HG03025 (cell line): ENCODE measurements at regions not wholly inside any gene's neighbourhood (a gene's known extent, or its start where the extent isn't known, plus 50 kb on each side); places are given as distances from the start of the nearest gene placed in this dataset.
"Not testable (repeated sequence)": the region's sequence is repeated elsewhere in the genome, so short reads cannot be mapped to it uniquely, and the experiment has no call there.

ENCODE experiments used
- ATAC-seq: cut with Tn5 transposase; IDR thresholded peaks from one replicate; pipeline ENCODE4 v1.9.1; 2021; ENCODE audit warnings: mild to moderate bottlenecking, moderate library complexity; ENCODE audit not compliant: unreplicated experiment, low FRiP score

DNA sequence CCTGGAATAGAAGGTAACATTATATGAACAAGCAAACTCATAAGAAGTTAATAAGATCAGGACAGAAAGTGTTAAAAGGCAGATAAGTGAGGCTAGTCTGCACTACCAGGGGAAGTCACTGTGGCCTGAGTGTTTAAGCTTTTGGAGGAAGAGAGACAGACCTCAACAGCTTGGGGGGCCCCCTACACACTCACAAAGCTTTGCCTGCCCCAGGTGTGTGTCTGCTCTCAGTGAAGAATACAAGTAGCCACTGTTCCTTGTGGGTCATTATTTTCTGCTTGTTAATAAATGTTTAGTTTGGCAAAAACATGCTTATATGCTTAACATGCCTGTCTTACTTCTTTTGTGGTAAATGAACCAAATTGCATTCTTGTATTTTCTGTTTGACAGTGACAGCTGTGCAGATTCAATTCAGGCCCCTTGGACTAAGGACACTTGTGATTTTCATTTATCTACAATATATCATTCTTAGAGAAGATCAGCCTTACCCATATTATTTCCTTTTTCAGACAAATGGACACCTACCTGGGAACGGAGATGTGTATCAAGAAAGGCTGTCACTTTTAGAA, 50.7 kb upstream of the C12orf71 start:
- no peak for ATAC-seq

DNA sequence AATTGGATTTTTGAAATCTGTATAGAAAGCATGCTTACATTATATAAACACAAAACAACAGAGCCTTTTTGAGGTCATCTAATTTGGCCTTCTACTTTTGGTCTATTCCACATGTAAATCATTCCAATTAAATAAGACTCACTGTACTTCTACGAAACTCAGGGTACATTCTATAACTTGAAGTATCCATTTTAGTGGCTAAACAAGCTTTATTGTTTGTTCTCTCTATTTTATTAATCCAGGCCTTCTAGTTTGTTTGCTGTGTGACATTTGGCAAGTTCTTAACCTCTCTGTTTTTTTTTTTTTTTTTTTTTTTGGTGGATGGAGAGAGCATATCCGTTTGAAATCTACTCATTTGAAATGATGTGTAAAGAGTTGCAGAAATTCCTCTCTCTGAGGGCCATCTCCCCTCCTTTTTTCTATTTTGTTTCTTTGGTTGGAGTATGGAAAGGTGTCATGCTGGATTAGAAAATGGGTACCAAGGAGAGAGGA, 58.1 kb upstream of the C12orf71 start:
- ATAC-seq, result no peak

DNA sequence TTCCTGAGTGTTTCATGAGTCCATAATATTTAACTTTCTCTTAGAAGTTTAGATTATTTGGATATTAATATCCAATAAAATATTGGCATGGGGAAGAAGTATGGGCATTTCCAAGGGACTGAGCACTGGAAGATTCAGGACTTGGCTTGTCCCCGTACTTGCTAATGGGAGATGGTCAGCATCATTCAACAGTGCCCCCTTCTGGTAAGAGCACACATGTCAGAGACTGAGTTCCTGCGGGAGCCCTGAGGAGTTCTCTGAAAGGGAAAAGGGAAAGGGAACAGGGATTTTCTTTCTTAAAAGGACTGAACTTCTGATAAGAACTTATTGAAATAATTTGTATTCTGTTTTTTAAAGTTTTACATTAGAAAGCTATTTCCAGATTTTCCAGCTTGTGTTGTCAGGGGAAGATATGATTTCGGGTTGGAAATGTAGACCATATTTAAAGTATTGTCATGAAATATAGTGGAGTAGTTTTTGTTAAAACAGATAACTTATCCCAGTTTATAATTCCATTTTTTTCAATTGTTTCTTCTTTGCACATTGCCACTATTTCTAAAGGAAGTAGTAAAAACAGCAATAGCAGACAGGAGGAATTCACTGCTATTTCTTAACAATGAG, 59.8 kb upstream of the C12orf71 start:
- no peak for ATAC-seq

- ATAC-seq, result no peak
Measured at GRCh38 chr12:27143256-27144069, 61.1 kb upstream of the C12orf71 start.

DNA sequence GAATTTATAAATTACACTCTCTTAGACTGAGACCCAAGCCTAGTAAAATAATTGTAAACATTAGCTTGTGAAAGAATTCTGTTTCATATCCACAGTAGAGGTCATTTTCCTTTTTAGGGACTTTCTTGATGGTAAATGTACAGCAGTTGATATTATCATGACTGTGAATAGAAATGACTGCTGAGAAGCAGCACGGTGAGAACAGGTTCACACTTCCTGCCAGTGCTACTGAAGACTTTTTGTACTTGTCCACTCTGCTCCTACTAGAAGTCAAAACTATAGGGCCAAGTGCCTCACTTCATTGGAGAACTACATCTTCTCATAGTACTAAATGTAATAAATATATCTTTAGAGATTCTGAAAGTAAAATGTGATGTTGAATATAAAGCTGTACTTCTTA, 63.3 kb upstream of the C12orf71 start:
- not testable (repeated sequence) for ATAC-seq

- no peak for ATAC-seq
Measured at GRCh38 chr12:27148373-27148772, 66.0 kb upstream of the C12orf71 start.

DNA sequence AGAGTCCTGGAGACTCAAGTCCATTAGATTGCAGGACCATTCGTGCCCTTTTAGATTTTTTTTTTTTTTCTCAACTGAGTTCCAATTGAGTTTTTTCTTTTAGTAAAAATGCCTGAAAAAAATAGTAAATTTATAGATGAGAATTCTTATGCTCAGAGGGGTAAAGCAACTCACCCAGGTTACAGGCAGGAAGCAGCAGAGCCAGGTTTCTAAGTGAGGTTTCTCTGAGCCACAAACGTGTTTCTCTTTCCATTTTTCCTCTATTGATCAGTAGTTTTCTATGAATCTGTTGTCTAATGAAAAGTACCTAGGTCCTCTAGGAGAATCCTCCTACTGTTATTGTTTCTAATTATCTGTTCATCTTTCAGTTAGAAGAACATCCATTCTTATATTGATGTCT, 66.4 kb upstream of the C12orf71 start:
- ATAC-seq, result no peak

- no peak for ATAC-seq
Measured at GRCh38 chr12:27151479-27151878, 69.1 kb upstream of the C12orf71 start.

GRCh38 chr12:27158297-27158696, 75.9 kb upstream of the C12orf71 start:
- ATAC-seq, result no peak

- peak; percentile 58 for ATAC-seq
Measured at GRCh38 chr12:27161458-27162228, 79.3 kb upstream of the C12orf71 start.

DNA sequence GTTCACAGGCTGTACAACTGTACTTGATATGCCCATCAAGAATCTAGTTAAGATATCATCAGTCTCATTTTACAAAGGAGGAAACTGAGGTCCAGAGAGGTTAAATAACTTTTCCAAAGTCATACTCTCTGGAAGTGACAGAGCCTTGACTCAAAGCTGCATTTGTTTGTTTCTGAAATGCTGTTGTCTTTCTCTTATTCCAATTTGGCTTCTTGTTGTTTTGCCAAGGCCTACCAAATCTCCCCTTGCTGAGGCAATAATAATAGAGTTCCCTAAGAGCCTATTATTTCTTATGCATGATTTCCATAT, 79.8 kb upstream of the C12orf71 start:
- no peak for ATAC-seq

GRCh38 chr12:27163048-27163715, 80.8 kb upstream of the C12orf71 start:
- ATAC-seq, result no peak

DNA sequence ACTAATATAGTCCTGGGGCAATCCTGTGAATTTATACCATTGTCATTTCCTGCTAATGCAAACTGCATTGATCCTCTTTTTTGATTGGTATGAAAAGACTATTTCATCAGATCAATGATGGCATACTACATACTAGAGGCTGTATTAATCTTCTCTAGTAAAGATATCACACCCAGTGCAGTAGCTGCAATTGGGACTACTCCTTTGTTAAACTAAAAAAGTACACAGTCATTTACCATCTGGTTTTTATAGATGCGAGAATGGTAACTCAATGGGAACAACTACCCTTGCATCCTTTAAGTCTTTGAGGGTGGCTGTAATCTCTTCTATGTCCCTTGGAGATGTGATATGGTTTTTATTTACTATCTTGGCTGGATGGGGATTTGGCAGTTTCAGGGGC, 80.2 kb upstream of the STK38L start:
- ATAC-seq, result no peak

DNA sequence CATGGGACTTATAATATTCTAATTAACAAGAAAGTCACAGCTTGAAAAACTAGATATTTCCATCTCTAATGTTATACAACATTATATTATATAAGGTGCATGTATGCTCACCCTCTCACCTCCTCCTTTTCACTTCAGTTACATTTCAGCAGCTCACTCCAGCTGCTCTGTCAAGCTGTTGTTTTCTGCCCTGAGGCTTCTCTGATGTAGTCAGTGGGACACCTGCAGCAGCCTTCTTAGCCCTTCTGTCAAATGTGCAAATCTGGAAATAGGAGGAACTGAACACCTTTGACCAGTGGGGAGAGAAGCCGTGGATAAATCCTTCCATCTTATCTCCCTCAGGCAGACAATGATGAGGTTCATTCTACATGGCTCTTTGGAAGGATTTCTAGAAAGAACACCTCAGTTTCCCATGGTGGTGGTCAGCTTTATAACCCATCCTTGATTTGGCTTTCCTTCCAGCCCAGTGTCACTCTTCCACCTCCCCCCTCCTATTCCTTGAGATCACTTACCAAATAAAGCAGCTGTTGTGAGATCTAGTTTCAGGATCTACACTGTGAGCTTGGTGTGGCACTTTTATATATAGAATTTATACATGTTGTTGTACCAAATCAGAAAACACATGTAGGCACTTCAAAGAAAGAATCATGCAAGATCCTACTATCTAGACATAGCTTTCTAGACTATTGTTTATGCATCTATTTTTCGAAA, 79.6 kb upstream of the STK38L start:
- no peak for ATAC-seq

- ATAC-seq, result not testable (repeated sequence)
Measured at GRCh38 chr12:27165958-27166357, 78.1 kb upstream of the STK38L start.

- ATAC-seq, result not testable (repeated sequence)
Measured at GRCh38 chr12:27171494-27171893, 72.6 kb upstream of the STK38L start.

GRCh38 chr12:27176765-27177164, 67.3 kb upstream of the STK38L start:
- no peak for ATAC-seq

- no peak for ATAC-seq
Measured at GRCh38 chr12:27177706-27178105, 66.4 kb upstream of the STK38L start.

DNA sequence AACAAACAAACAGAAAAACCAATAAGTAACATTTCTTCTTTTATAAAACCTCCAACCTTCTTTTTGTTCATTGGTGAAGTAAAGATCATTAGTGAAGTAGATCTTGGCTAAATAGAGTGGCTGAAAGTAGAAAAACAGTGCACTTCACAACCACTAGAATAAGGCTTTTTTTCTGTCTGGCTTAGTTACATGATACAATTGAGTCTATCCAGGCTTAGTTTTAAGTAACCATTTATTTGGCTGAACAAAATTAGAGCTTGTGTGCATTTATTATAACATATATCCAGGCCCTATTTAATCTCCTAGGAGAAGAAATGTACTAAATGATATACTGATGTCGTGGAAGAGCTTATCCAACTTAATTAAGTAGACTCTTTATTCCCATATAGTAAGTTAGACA, 65.8 kb upstream of the STK38L start:
- ATAC-seq, result no peak
